Activated naive CD8-positive, alpha-beta T cell treated with anti-CD3 and anti-CD28 coated beads, Interleukin-2, amount 10 ng/mL, durations not matched to agents 7 days and 5 days (primary cell): ENCODE measurements at regions not wholly inside any gene's neighbourhood (a gene's known extent, or its start where the extent isn't known, plus 50 kb on each side); places are given as distances from the start of the nearest gene placed in this dataset.

Experiments
- ATAC-seq: fragments of 150-1000 bp; cut with Tn5 transposase; one replicate; pipeline ENCODE4 v1.10.0; 2021; ENCODE audit warnings: low read depth, moderate library complexity
- POLR2A ChIA-PET: fragments of 350-600 bp; sonication (Branson Sonifier 250); formaldehyde crosslinking; loops from one replicate; lab custom pipeline; 2021; ENCODE audit warnings: antibody characterized with exemption; lab: Charles Lee
- DNase-seq: peaks from one replicate; pipeline ENCODE4 v3.0.0; 2021
- H3K27ac Mint-ChIP-seq: one replicate; pipeline ENCODE4 v1.8.0; 2022; ENCODE audit warnings: mild to moderate bottlenecking, mixed read lengths
- H3K27me3 Mint-ChIP-seq: one replicate; pipeline ENCODE4 v1.8.0; 2022; ENCODE audit warnings: mild to moderate bottlenecking, moderate library complexity, mixed read lengths
- H3K36me3 Mint-ChIP-seq: one replicate; pipeline ENCODE4 v1.8.0; 2021; ENCODE audit warnings: mild to moderate bottlenecking, mixed read lengths
- H3K4me1 Mint-ChIP-seq: one replicate; pipeline ENCODE4 v1.8.0; 2021; ENCODE audit warnings: mixed read lengths
- H3K4me3 Mint-ChIP-seq: one replicate; pipeline ENCODE4 v1.8.0; 2022; ENCODE audit warnings: mild to moderate bottlenecking, moderate library complexity, mixed read lengths
- H3K9me3 Mint-ChIP-seq: one replicate; pipeline ENCODE4 v1.8.0; 2021; ENCODE audit warnings: mixed read lengths

GRCh38 chr3:163821841-163822240 is 1256.5 kb downstream of the SI start:
- no peaks in the 10 kb centered on the region for H3K9me3 Mint-ChIP-seq
- POLR2A ChIA-PET = no interaction called here

GRCh38 chr3:163817015-163817414 is 1261.3 kb downstream of the SI start:
- DNase-seq = no peak
- Mint-ChIP-seq H3K27me3 (no peaks in the 10 kb centered on the region), H3K9me3 (no peaks in the 10 kb centered on the region), H3K36me3 (no peaks in the 10 kb centered on the region), H3K4me1 (no peaks in the 10 kb centered on the region), H3K27ac (no peak overlapping the region), H3K4me3 (no peak overlapping the region)
- no peak for ATAC-seq
- POLR2A ChIA-PET = no interaction called here

More at GRCh38 chr3:163821841-163822240, 1256.5 kb downstream of the SI start:
- Mint-ChIP-seq H3K36me3 (no peaks in the 10 kb centered on the region), H3K27me3 (no peaks in the 10 kb centered on the region), H3K4me3 (no peak overlapping the region), H3K4me1 (no peaks in the 10 kb centered on the region), H3K27ac (no peak overlapping the region)
- ATAC-seq (no peak), DNase-seq (no peak)

- POLR2A ChIA-PET = no interaction called here
- no peaks in the 10 kb centered on the region for H3K4me1 Mint-ChIP-seq
- H3K27ac Mint-ChIP-seq = no peak overlapping the region
- no peaks in the 10 kb centered on the region for H3K27me3 Mint-ChIP-seq
- ATAC-seq (no peak), DNase-seq (no peak)
- H3K9me3 Mint-ChIP-seq = no peaks in the 10 kb centered on the region
- H3K4me3 Mint-ChIP-seq = no peak overlapping the region
- no peaks in the 10 kb centered on the region for H3K36me3 Mint-ChIP-seq
Measured at GRCh38 chr3:163813935-163814334, 1264.4 kb downstream of the SI start.

- H3K27ac Mint-ChIP-seq = no peak overlapping the region
Measured at GRCh38 chr3:163812006-163812405, 1266.3 kb downstream of the SI start.

GRCh38 chr3:163809540-163809993 is 1268.7 kb downstream of the SI start:
- H3K27me3 Mint-ChIP-seq = no peaks in the 10 kb centered on the region
- no peak overlapping the region for H3K4me3 Mint-ChIP-seq
- no peak overlapping the region for H3K27ac Mint-ChIP-seq
- no peaks in the 10 kb centered on the region for H3K9me3 Mint-ChIP-seq
- ATAC-seq = no peak
- no peaks in the 10 kb centered on the region for H3K4me1 Mint-ChIP-seq
- H3K36me3 Mint-ChIP-seq = no peaks in the 10 kb centered on the region
- POLR2A ChIA-PET = no interaction called here
- DNase-seq = no peak

More at GRCh38 chr3:163812006-163812405, 1266.3 kb downstream of the SI start:
- H3K9me3 Mint-ChIP-seq = no peaks in the 10 kb centered on the region
- no peak overlapping the region for H3K4me3 Mint-ChIP-seq
- H3K36me3 Mint-ChIP-seq = no peaks in the 10 kb centered on the region
- ATAC-seq (no peak), DNase-seq (no peak)
- POLR2A ChIA-PET = no interaction called here
- H3K4me1 Mint-ChIP-seq = no peaks in the 10 kb centered on the region
- H3K27me3 Mint-ChIP-seq = no peaks in the 10 kb centered on the region

- Mint-ChIP-seq H3K27ac (no peak overlapping the region), H3K36me3 (no peaks in the 10 kb centered on the region), H3K4me1 (no peaks in the 10 kb centered on the region), H3K27me3 (no peaks in the 10 kb centered on the region), H3K4me3 (no peak overlapping the region), H3K9me3 (peaks cover 3% of the 10 kb centered on the region)
- ATAC-seq (no peak), DNase-seq (no peak)
- POLR2A ChIA-PET = no interaction called here
Measured at GRCh38 chr3:163786416-163786815, 1291.9 kb downstream of the SI start.

- no peaks in the 10 kb centered on the region for H3K27me3 Mint-ChIP-seq
- H3K4me3 Mint-ChIP-seq = no peak overlapping the region
- ATAC-seq (no peak), DNase-seq (no peak)
- H3K36me3 Mint-ChIP-seq = no peaks in the 10 kb centered on the region
- no peak overlapping the region for H3K27ac Mint-ChIP-seq
- H3K9me3 Mint-ChIP-seq = peaks cover 3% of the 10 kb centered on the region
- no peaks in the 10 kb centered on the region for H3K4me1 Mint-ChIP-seq
- POLR2A ChIA-PET = no interaction called here
Measured at GRCh38 chr3:163785693-163786092, 1292.6 kb downstream of the SI start.

GRCh38 chr3:163779396-163780344 is 1298.6 kb downstream of the SI start:
- POLR2A ChIA-PET = no interaction called here
- H3K36me3 Mint-ChIP-seq = no peaks in the 10 kb centered on the region
- no peak overlapping the region for H3K4me3 Mint-ChIP-seq
- no peak overlapping the region for H3K27ac Mint-ChIP-seq
- no peak for DNase-seq
- H3K4me1 Mint-ChIP-seq = no peaks in the 10 kb centered on the region
- H3K27me3 Mint-ChIP-seq = no peaks in the 10 kb centered on the region
- no peak for ATAC-seq
- H3K9me3 Mint-ChIP-seq = peaks cover 4% of the 10 kb centered on the region

- no peak for DNase-seq
- ATAC-seq = no peak
- H3K4me1 Mint-ChIP-seq = no peaks in the 10 kb centered on the region
- no peak overlapping the region for H3K4me3 Mint-ChIP-seq
- POLR2A ChIA-PET = no interaction called here
- H3K36me3 Mint-ChIP-seq = no peaks in the 10 kb centered on the region
- H3K27ac Mint-ChIP-seq = no peak overlapping the region
- peaks cover 6% of the 10 kb centered on the region for H3K9me3 Mint-ChIP-seq
- no peaks in the 10 kb centered on the region for H3K27me3 Mint-ChIP-seq
Measured at GRCh38 chr3:163776743-163777142, 1301.6 kb downstream of the SI start.

GRCh38 chr3:163773136-163773535 is 1305.2 kb downstream of the SI start:
- DNase-seq (no peak), ATAC-seq (no peak)
- Mint-ChIP-seq H3K4me3 (no peak overlapping the region), H3K27ac (no peak overlapping the region), H3K36me3 (no peaks in the 10 kb centered on the region), H3K9me3 (peaks cover 3% of the 10 kb centered on the region), H3K4me1 (no peaks in the 10 kb centered on the region), H3K27me3 (no peaks in the 10 kb centered on the region)
- POLR2A ChIA-PET = no interaction called here

GRCh38 chr3:163768048-163768447 is 1310.2 kb downstream of the SI start:
- H3K9me3 Mint-ChIP-seq = peaks cover 5% of the 10 kb centered on the region
- DNase-seq (no peak), ATAC-seq (no peak)
- no peak overlapping the region for H3K27ac Mint-ChIP-seq
- H3K27me3 Mint-ChIP-seq = no peaks in the 10 kb centered on the region
- H3K4me3 Mint-ChIP-seq = no peak overlapping the region
- H3K4me1 Mint-ChIP-seq = no peaks in the 10 kb centered on the region
- POLR2A ChIA-PET = no interaction called here
- no peaks in the 10 kb centered on the region for H3K36me3 Mint-ChIP-seq

GRCh38 chr3:163766112-163766511 is 1312.2 kb downstream of the SI start:
- H3K27ac Mint-ChIP-seq = no peak overlapping the region
- H3K36me3 Mint-ChIP-seq = no peaks in the 10 kb centered on the region
- DNase-seq = no peak
- no peak for ATAC-seq
- no peaks in the 10 kb centered on the region for H3K4me1 Mint-ChIP-seq
- POLR2A ChIA-PET = no interaction called here
- no peaks in the 10 kb centered on the region for H3K27me3 Mint-ChIP-seq
- H3K4me3 Mint-ChIP-seq = no peak overlapping the region
- peaks cover 5% of the 10 kb centered on the region for H3K9me3 Mint-ChIP-seq

GRCh38 chr3:163753033-163753432 is 1325.3 kb downstream of the SI start:
- ATAC-seq (no peak), DNase-seq (no peak)
- Mint-ChIP-seq H3K27ac (no peak overlapping the region), H3K27me3 (no peaks in the 10 kb centered on the region), H3K4me3 (no peak overlapping the region), H3K9me3 (peaks cover 10% of the 10 kb centered on the region), H3K4me1 (no peaks in the 10 kb centered on the region), H3K36me3 (no peaks in the 10 kb centered on the region)
- POLR2A ChIA-PET = no interaction called here

GRCh38 chr3:163745204-163745603 is 1333.1 kb downstream of the SI start:
- DNase-seq (no peak), ATAC-seq (no peak)
- Mint-ChIP-seq H3K9me3 (peaks cover 7% of the 10 kb centered on the region), H3K4me3 (no peak overlapping the region), H3K4me1 (no peaks in the 10 kb centered on the region), H3K36me3 (no peaks in the 10 kb centered on the region), H3K27ac (no peak overlapping the region), H3K27me3 (no peaks in the 10 kb centered on the region)
- POLR2A ChIA-PET = no interaction called here
